ENCODE measurements at regions not wholly inside any gene's neighbourhood (a gene's known extent, or its start where the extent isn't known, plus 50 kb on each side); places are given as distances from the start of the nearest gene placed in this dataset.
"Not testable (repeated sequence)": the region's sequence is repeated elsewhere in the genome, so short reads cannot be mapped to it uniquely, and the experiment has no call there.

DNA sequence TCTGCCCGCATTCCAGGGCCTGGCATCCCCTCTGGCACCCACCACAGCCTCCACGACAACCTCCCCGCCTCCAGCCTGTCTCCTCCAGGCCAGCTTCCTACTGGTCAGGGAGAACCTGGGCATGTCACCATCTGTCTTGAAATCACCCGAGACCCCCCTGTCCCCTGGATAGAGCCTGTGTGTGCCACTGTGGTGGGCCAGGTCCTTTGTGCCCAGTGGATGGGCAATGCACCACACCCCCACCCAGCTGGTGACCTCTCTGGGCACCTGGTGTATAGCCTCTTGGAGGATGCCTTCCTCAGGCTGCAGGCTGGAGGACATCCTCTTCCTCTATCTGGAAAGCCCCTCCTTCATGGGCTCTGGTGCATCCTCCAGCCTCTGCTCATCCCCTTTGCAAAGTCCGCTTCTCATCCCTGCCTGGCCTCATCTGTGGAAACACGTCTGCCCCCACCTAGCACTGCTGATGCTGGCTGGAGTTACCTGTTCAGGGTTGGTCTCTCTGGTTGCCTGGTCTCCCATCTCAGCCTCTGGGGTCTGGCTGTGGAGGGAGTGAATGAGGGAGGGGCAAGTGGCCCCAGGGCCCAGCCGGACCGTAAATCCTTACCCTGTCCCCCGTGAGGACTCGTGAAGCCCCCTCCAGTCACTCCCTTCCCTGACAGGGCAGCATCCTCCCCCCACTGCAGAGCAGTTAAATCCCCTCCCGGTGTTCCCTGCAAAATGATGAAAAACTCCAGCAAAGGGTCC, 589.6 kb downstream of the TBC1D22A start:
- Histone ChIP-seq H3K4me3 (ENCODE audit: low read depth in 1 of 5, low read length in 5 of 5) (no peak overlapping the region), H3K36me3 (ENCODE audit: control insufficient read depth in 5 of 5, insufficient read depth in 5 of 5, low read length in 5 of 5) (no peaks in the 10 kb centered on the region), H3K9me3 (ENCODE audit: control insufficient read depth in 5 of 5, low read length in 5 of 5) (no peaks in the 10 kb centered on the region), H3K9ac (ENCODE audit: low read length in 5 of 5) (no peak overlapping the region), H3K27me3 (ENCODE audit: control insufficient read depth in 5 of 5, insufficient read depth in 4 of 5, low read length in 5 of 5) (peaks cover 3 to 20% (median 9%) of the 10 kb centered on the region in 5 donors), H3K27ac (ENCODE audit: low read depth, low read length) (no peak overlapping the region), H3K4me1 (ENCODE audit: control insufficient read depth in 5 of 5, insufficient read depth in 5 of 5, low read length in 5 of 5) (no peaks in the 10 kb centered on the region)

DNA sequence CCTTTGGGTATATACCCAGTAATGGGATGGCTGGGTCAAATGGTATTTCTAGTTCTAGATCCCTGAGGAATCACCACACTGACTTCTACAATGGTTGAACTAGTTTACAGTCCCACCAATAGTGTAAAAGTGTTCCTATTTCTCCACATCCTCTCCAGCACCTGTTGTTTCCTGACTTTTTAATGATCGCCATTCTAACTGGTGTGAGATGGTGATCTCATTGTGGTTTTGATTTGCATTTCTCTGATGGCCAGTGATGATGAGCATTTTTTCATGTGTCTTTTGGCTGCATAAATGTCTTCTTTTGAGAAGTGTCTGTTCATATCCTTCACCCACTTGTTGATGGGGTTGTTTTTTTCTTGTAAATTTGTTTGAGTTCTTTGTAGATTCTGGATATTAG, 583.8 kb downstream of the TBC1D22A start:
- H3K27me3 ChIP-seq (ENCODE audit: control insufficient read depth in 5 of 5, insufficient read depth in 4 of 5, low read length in 5 of 5), result peaks cover 2 to 28% (median 12%) of the 10 kb centered on the region in 5 donors
- not testable (repeated sequence) for H3K36me3 ChIP-seq (ENCODE audit: control insufficient read depth in 5 of 5, insufficient read depth in 5 of 5, low read length in 5 of 5); H3K9ac ChIP-seq (ENCODE audit: low read length in 5 of 5); H3K4me1 ChIP-seq (ENCODE audit: control insufficient read depth in 5 of 5, insufficient read depth in 5 of 5, low read length in 5 of 5); H3K27ac ChIP-seq (ENCODE audit: low read depth, low read length); H3K4me3 ChIP-seq (ENCODE audit: low read depth in 1 of 5, low read length in 5 of 5); H3K9me3 ChIP-seq (ENCODE audit: control insufficient read depth in 5 of 5, low read length in 5 of 5)

DNA sequence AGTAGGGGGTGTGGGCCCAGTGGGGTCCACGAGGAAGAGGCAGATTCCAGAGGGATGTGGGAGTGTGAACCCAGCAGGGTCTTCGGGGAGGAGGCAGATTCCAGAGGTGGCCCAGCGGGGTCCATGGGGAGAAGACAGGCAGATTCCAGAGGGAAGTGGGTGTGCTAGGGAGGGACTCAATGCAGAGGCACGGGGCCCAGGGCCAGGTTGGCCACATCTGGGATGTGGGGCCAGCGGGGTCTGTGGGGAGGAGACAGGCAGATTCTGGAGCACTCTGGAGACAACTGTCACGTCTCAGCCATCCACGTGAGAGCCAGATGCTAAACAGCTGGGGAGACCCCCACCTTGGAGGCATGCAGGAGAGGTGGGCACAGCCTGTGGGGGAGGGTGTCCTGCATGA, 582.6 kb downstream of the TBC1D22A start:
- Histone ChIP-seq H3K9me3 (ENCODE audit: control insufficient read depth in 5 of 5, low read length in 5 of 5) (peaks cover 0 to 4% (median 0%) of the 10 kb centered on the region in 5 donors), H3K36me3 (ENCODE audit: control insufficient read depth in 5 of 5, insufficient read depth in 5 of 5, low read length in 5 of 5) (no peaks in the 10 kb centered on the region), H3K4me3 (ENCODE audit: low read depth in 1 of 5, low read length in 5 of 5) (no peak overlapping the region), H3K9ac (ENCODE audit: low read length in 5 of 5) (no peak overlapping the region), H3K4me1 (ENCODE audit: control insufficient read depth in 5 of 5, insufficient read depth in 5 of 5, low read length in 5 of 5) (no peaks in the 10 kb centered on the region), H3K27me3 (ENCODE audit: control insufficient read depth in 5 of 5, insufficient read depth in 4 of 5, low read length in 5 of 5) (peaks cover 2 to 28% (median 12%) of the 10 kb centered on the region in 5 donors), H3K27ac (ENCODE audit: low read depth, low read length) (no peak overlapping the region)

DNA sequence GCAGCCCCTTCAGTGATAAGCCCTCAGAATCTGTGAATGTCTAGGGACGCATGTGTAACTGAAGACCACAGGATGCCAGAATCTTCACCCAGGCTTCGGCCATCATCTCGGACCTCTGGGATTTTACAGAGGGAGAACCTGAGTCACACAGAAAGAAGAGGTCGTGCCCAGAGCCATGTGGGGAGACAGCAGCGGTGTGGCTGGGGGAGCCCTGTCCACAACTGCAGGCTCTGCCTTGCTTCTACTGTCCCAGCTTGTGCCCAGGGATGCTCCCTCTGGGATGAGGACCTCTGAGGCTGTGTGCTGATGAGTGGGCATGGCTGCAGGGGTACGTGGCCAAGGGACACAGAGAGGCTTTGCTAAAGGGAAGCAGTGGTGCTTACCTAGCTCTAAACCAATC, 582.0 kb downstream of the TBC1D22A start:
- no peaks in the 10 kb centered on the region for H3K4me1 ChIP-seq (ENCODE audit: control insufficient read depth in 5 of 5, insufficient read depth in 5 of 5, low read length in 5 of 5)
- H3K27me3 ChIP-seq (ENCODE audit: control insufficient read depth in 5 of 5, insufficient read depth in 4 of 5, low read length in 5 of 5), result peaks cover 2 to 28% (median 12%) of the 10 kb centered on the region in 5 donors
- no peaks in the 10 kb centered on the region for H3K36me3 ChIP-seq (ENCODE audit: control insufficient read depth in 5 of 5, insufficient read depth in 5 of 5, low read length in 5 of 5)
- no peak overlapping the region for H3K9ac ChIP-seq (ENCODE audit: low read length in 5 of 5)
- H3K27ac ChIP-seq (ENCODE audit: low read depth, low read length), result no peak overlapping the region
- H3K9me3 ChIP-seq (ENCODE audit: control insufficient read depth in 5 of 5, low read length in 5 of 5), result peaks cover 0 to 4% (median 0%) of the 10 kb centered on the region in 5 donors
- no peak overlapping the region for H3K4me3 ChIP-seq (ENCODE audit: low read depth in 1 of 5, low read length in 5 of 5)

DNA sequence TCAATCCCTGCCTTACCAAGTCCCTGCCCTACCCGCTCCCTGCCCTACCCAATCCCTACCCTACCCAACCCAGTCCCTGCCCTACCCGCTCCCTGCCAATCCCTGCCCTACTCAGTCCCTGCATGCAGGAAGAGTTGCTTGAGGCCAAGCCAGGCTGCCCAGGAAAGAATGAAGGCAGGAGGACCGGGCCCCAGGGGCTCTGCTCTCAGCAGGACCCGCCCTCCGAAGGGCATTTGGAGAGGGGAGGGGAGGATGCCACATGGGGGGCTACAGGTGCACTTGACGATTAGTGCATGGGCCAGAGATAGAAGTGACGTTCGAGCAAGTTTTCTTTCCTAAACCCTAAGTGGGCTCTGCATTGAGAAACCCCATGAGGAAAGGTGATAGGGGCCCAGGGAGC, 581.2 kb downstream of the TBC1D22A start:
- H3K4me1 ChIP-seq (ENCODE audit: control insufficient read depth in 5 of 5, insufficient read depth in 5 of 5, low read length in 5 of 5), result no peaks in the 10 kb centered on the region
- H3K9ac ChIP-seq (ENCODE audit: low read length in 5 of 5), result no peak overlapping the region
- peaks cover 2 to 28% (median 12%) of the 10 kb centered on the region in 5 donors for H3K27me3 ChIP-seq (ENCODE audit: control insufficient read depth in 5 of 5, insufficient read depth in 4 of 5, low read length in 5 of 5)
- H3K9me3 ChIP-seq (ENCODE audit: control insufficient read depth in 5 of 5, low read length in 5 of 5), result peaks cover 0 to 4% (median 0%) of the 10 kb centered on the region in 5 donors
- H3K27ac ChIP-seq (ENCODE audit: low read depth, low read length), result no peak overlapping the region
- no peak overlapping the region for H3K4me3 ChIP-seq (ENCODE audit: low read depth in 1 of 5, low read length in 5 of 5)
- no peaks in the 10 kb centered on the region for H3K36me3 ChIP-seq (ENCODE audit: control insufficient read depth in 5 of 5, insufficient read depth in 5 of 5, low read length in 5 of 5)

DNA sequence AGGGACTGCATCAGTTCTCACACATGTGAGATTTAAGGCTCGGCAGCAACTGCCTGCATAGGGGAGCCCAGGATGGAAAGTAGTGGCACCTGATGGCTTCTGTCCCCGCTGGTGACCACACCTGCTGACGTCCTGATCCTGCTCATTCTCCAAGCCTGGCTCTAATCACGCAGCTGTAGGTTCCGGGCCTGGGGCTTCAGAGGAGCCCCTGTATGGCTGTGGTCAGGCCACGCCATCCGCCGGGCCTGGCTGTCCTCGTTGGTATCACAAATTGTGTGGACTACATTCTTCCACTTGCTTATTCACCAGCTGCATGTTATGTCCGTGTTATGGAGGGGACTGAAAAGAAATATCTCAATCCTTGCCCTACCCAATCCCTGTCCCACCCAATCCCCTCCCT, 580.0 kb downstream of the TBC1D22A start:
- Histone ChIP-seq H3K4me1 (ENCODE audit: control insufficient read depth in 5 of 5, insufficient read depth in 5 of 5, low read length in 5 of 5) (no peaks in the 10 kb centered on the region), H3K27me3 (ENCODE audit: control insufficient read depth in 5 of 5, insufficient read depth in 4 of 5, low read length in 5 of 5) (peaks cover 2 to 28% (median 12%) of the 10 kb centered on the region in 5 donors), H3K9ac (ENCODE audit: low read length in 5 of 5) (no peak overlapping the region), H3K36me3 (ENCODE audit: control insufficient read depth in 5 of 5, insufficient read depth in 5 of 5, low read length in 5 of 5) (no peaks in the 10 kb centered on the region), H3K27ac (ENCODE audit: low read depth, low read length) (no peak overlapping the region), H3K9me3 (ENCODE audit: control insufficient read depth in 5 of 5, low read length in 5 of 5) (peaks cover 0 to 4% (median 0%) of the 10 kb centered on the region in 5 donors), H3K4me3 (ENCODE audit: low read depth in 1 of 5, low read length in 5 of 5) (no peak overlapping the region)

DNA sequence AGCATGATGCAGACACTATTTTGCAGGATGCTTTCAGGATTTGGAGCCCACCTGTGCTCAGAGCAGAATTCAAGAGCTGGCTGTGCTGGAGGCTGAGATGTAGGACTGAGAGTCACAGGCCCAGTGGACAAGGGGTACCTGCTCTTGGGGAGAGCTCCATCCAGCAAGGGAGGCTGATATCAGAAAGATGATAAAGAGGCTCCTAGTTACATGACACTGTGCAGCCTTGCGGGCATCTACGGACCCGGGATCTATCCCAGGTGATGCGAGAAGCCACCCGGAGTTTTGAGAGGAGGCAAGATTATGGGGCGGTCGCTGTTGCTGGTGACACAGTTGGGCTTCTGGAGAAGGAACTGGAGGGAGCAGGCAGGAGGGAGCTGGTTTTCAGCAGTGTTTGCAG, 579.0 kb downstream of the TBC1D22A start:
- H3K4me3 ChIP-seq (ENCODE audit: low read depth in 1 of 5, low read length in 5 of 5), result no peak overlapping the region
- no peaks in the 10 kb centered on the region for H3K4me1 ChIP-seq (ENCODE audit: control insufficient read depth in 5 of 5, insufficient read depth in 5 of 5, low read length in 5 of 5)
- H3K9me3 ChIP-seq (ENCODE audit: control insufficient read depth in 5 of 5, low read length in 5 of 5), result peaks cover 0 to 4% (median 0%) of the 10 kb centered on the region in 5 donors
- H3K27me3 ChIP-seq (ENCODE audit: control insufficient read depth in 5 of 5, insufficient read depth in 4 of 5, low read length in 5 of 5), result peaks cover 2 to 28% (median 12%) of the 10 kb centered on the region in 5 donors
- H3K27ac ChIP-seq (ENCODE audit: low read depth, low read length), result no peak overlapping the region
- no peak overlapping the region for H3K9ac ChIP-seq (ENCODE audit: low read length in 5 of 5)
- H3K36me3 ChIP-seq (ENCODE audit: control insufficient read depth in 5 of 5, insufficient read depth in 5 of 5, low read length in 5 of 5), result no peaks in the 10 kb centered on the region

DNA sequence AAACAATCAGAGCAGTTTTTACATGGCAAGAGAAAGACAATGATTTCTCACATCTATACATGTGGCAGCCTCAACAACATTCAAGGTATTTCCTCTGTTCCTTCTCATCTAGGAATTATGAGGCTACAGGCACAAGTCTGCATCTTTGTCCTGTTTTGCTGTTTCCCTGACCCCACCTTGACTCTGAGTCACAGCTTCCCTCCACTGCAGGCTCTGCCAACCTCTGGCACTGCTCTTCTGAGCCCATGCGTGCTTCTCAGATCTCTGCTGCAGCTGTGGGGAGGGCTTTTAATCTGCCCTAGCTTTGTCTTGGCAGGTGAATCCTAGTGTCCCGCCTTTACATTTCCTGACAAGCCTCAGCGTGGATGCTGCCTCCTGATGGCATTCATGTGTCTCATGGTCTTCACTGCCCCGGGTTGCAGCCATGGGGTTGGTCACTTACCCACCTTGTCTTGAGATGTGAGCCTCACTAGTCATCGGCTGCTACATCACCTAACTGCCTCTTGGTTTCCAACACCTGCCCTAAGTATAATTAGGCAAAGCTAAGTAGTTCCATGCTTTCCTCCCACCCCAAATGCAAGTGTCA, 578.5 kb downstream of the TBC1D22A start:
- peaks cover 2 to 28% (median 12%) of the 10 kb centered on the region in 5 donors for H3K27me3 ChIP-seq (ENCODE audit: control insufficient read depth in 5 of 5, insufficient read depth in 4 of 5, low read length in 5 of 5)
- no peaks in the 10 kb centered on the region for H3K36me3 ChIP-seq (ENCODE audit: control insufficient read depth in 5 of 5, insufficient read depth in 5 of 5, low read length in 5 of 5)
- no peak overlapping the region for H3K9ac ChIP-seq (ENCODE audit: low read length in 5 of 5)
- no peak overlapping the region for H3K4me3 ChIP-seq (ENCODE audit: low read depth in 1 of 5, low read length in 5 of 5)
- H3K4me1 ChIP-seq (ENCODE audit: control insufficient read depth in 5 of 5, insufficient read depth in 5 of 5, low read length in 5 of 5), result no peaks in the 10 kb centered on the region
- no peak overlapping the region for H3K27ac ChIP-seq (ENCODE audit: low read depth, low read length)
- H3K9me3 ChIP-seq (ENCODE audit: control insufficient read depth in 5 of 5, low read length in 5 of 5), result peaks cover 0 to 4% (median 0%) of the 10 kb centered on the region in 5 donors

DNA sequence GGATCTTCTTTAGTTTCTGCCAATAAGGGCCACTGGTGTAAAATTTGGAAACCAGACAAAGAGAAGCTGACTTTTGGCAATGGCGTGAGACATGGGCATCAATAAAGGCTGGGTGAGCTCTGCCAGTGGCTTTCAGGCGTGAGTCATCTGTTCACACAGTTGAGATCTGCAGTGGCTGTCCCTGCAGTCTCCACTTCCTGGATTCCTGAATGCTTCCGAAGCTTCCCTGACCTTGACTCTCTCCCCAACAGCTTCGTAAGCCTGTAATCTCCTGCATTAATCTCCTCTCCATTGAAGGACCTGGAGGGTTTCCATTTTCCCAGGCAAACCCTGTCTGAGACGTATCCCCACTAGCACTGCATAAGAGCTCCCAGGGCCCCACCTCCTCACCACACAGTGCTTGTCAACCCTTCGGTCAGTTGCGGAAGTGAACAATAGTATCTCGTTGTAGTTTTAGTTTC, 574.7 kb downstream of the TBC1D22A start:
- Histone ChIP-seq H3K36me3 (ENCODE audit: control insufficient read depth in 5 of 5, insufficient read depth in 5 of 5, low read length in 5 of 5) (no peaks in the 10 kb centered on the region), H3K27me3 (ENCODE audit: control insufficient read depth in 5 of 5, insufficient read depth in 4 of 5, low read length in 5 of 5) (peaks cover 2 to 7% (median 4%) of the 10 kb centered on the region in 5 donors), H3K9ac (ENCODE audit: low read length in 5 of 5) (no peak overlapping the region), H3K27ac (ENCODE audit: low read depth, low read length) (no peak overlapping the region), H3K4me3 (ENCODE audit: low read depth in 1 of 5, low read length in 5 of 5) (peak overlapping the region in 3 of 5 donors; percentile 6 to 33 (median 12)), H3K9me3 (ENCODE audit: control insufficient read depth in 5 of 5, low read length in 5 of 5) (peaks cover 0 to 9% (median 9%) of the 10 kb centered on the region in 5 donors), H3K4me1 (ENCODE audit: control insufficient read depth in 5 of 5, insufficient read depth in 5 of 5, low read length in 5 of 5) (no peaks in the 10 kb centered on the region)

DNA sequence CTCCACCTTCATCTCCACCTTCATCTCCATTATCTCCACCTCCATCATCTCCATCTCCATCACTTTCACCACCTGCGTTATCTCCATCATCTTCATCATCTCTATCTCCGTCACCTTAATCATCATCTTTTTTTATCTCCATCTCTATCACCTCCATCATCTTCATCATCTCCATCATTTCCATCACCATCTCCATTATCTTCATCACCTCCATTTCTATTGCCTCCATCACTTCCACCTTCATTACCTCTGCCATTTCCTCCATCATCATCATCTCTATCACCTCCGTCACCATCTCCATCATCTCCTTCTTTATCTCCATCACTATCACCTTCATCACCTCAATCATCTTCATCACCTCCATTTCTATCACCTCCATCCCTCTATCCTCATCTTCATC, 573.5 kb downstream of the TBC1D22A start:
- Histone ChIP-seq H3K27ac (ENCODE audit: low read depth, low read length) (no peak overlapping the region), H3K27me3 (ENCODE audit: control insufficient read depth in 5 of 5, insufficient read depth in 4 of 5, low read length in 5 of 5) (peaks cover 0 to 5% (median 3%) of the 10 kb centered on the region in 5 donors), H3K4me3 (ENCODE audit: low read depth in 1 of 5, low read length in 5 of 5) (no peak overlapping the region), H3K9me3 (ENCODE audit: control insufficient read depth in 5 of 5, low read length in 5 of 5) (peaks cover 0 to 9% (median 9%) of the 10 kb centered on the region in 5 donors), H3K4me1 (ENCODE audit: control insufficient read depth in 5 of 5, insufficient read depth in 5 of 5, low read length in 5 of 5) (no peaks in the 10 kb centered on the region), H3K36me3 (ENCODE audit: control insufficient read depth in 5 of 5, insufficient read depth in 5 of 5, low read length in 5 of 5) (no peaks in the 10 kb centered on the region), H3K9ac (ENCODE audit: low read length in 5 of 5) (no peak overlapping the region)
